Pons (tissue), 1 donor: ENCODE measurements at regions not wholly inside any gene's neighbourhood (a gene's known extent, or its start where the extent isn't known, plus 50 kb on each side); places are given as distances from the start of the nearest gene placed in this dataset.
A peak's percentile ranks its signal among the peaks of the same experiment; 100 is the strongest.

Experiments used
- DNase-seq: peaks from one replicate; pipeline ENCODE4 v3.0.0-alpha.2; 2016; ENCODE audit warnings: low spot score

- DNase-seq, result no peak
Observed at GRCh38 chr5:125510651-125511050, 764.2 kb upstream of the ZNF608 start.

GRCh38 chr5:125517973-125518550 is 771.6 kb upstream of the ZNF608 start:
- DNase-seq, result no peak

GRCh38 chr5:125521289-125521688 is 774.9 kb upstream of the ZNF608 start:
- DNase-seq, result no peak

GRCh38 chr5:125525356-125525755 is 778.9 kb upstream of the ZNF608 start:
- no peak for DNase-seq

GRCh38 chr5:125526966-125527365 is 780.5 kb upstream of the ZNF608 start:
- no peak for DNase-seq

GRCh38 chr5:125528881-125529280 is 782.4 kb upstream of the ZNF608 start:
- DNase-seq, result no peak

GRCh38 chr5:125530833-125531615 is 784.6 kb upstream of the ZNF608 start:
- DNase-seq, result no peak

GRCh38 chr5:125536095-125536494 is 789.7 kb upstream of the ZNF608 start:
- no peak for DNase-seq

GRCh38 chr5:125536582-125536981 is 790.1 kb upstream of the ZNF608 start:
- DNase-seq, result no peak

- DNase-seq, result no peak
Observed at GRCh38 chr5:125537661-125538060, 791.2 kb upstream of the ZNF608 start.

- no peak for DNase-seq
Observed at GRCh38 chr5:125538469-125538868, 792.0 kb upstream of the ZNF608 start.

GRCh38 chr5:125541085-125541484 is 794.6 kb upstream of the ZNF608 start:
- no peak for DNase-seq

GRCh38 chr5:125549322-125549911 is 803.0 kb upstream of the ZNF608 start:
- peak; percentile 25 for DNase-seq

- peak; percentile 19 for DNase-seq
Observed at GRCh38 chr5:125550274-125550673, 803.8 kb upstream of the ZNF608 start.

GRCh38 chr5:125551246-125551645 is 804.8 kb upstream of the ZNF608 start:
- no peak for DNase-seq

- DNase-seq, result no peak
Observed at GRCh38 chr5:125551797-125552196, 805.4 kb upstream of the ZNF608 start.

- DNase-seq, result no peak
Observed at GRCh38 chr5:125552486-125552885, 806.0 kb upstream of the ZNF608 start.

GRCh38 chr5:125554355-125554754 is 807.9 kb upstream of the ZNF608 start:
- DNase-seq, result no peak

- DNase-seq, result no peak
Observed at GRCh38 chr5:125555591-125555990, 809.2 kb upstream of the ZNF608 start.

- DNase-seq, result no peak
Observed at GRCh38 chr5:125558016-125558415, 811.6 kb upstream of the ZNF608 start.

GRCh38 chr5:125558466-125558865 is 812.0 kb upstream of the ZNF608 start:
- no peak for DNase-seq

GRCh38 chr5:125559296-125559695 is 812.9 kb upstream of the ZNF608 start:
- DNase-seq, result no peak

GRCh38 chr5:125560476-125561225 is 814.2 kb upstream of the ZNF608 start:
- DNase-seq, result no peak
